Peyer's patch (tissue), 4 donors: ENCODE measurements at regions not wholly inside any gene's neighbourhood (a gene's known extent, or its start where the extent isn't known, plus 50 kb on each side); places are given as distances from the start of the nearest gene placed in this dataset.

Experiments
- POLR2A ChIP-seq, 2 donors: fragments of 450-650 bp; IDR thresholded peaks; one replicate each; pipeline ENCODE4 v1.5.1; 2017; ENCODE audit warnings: antibody characterized with exemption in 2 of 2, mild to moderate bottlenecking in 2 of 2, moderate library complexity in 2 of 2
- TF ChIP-seq, protein P1 (sequence below), 6 experiments: fragments of 450-650 bp in 4 of 6; fragments of 200-600 bp in 2 of 6; sonication (generic) in 1 of 6; IDR thresholded peaks; one replicate each; pipeline ENCODE4 v1.5.1; 2017 to 2019; ENCODE audit warnings: antibody characterized with exemption in 6 of 6, mild to moderate bottlenecking in 3 of 6, moderate library complexity in 1 of 6

- TF ChIP-seq, protein P1, sequence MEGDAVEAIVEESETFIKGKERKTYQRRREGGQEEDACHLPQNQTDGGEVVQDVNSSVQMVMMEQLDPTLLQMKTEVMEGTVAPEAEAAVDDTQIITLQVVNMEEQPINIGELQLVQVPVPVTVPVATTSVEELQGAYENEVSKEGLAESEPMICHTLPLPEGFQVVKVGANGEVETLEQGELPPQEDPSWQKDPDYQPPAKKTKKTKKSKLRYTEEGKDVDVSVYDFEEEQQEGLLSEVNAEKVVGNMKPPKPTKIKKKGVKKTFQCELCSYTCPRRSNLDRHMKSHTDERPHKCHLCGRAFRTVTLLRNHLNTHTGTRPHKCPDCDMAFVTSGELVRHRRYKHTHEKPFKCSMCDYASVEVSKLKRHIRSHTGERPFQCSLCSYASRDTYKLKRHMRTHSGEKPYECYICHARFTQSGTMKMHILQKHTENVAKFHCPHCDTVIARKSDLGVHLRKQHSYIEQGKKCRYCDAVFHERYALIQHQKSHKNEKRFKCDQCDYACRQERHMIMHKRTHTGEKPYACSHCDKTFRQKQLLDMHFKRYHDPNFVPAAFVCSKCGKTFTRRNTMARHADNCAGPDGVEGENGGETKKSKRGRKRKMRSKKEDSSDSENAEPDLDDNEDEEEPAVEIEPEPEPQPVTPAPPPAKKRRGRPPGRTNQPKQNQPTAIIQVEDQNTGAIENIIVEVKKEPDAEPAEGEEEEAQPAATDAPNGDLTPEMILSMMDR (IDR thresholded peaks at IDR 0.05), result no peak
- TF ChIP-seq POLR2A (IDR thresholded peaks at IDR 0.05), result no peak
Observed at GRCh38 chr1:201769966-201770365, 59.0 kb upstream of the IPO9 start.
